NCI-H748 treated with DMSO at 0.1 percent for 48 hours (cell line): ENCODE measurements at regions not wholly inside any gene's neighbourhood (a gene's known extent, or its start where the extent isn't known, plus 50 kb on each side); places are given as distances from the start of the nearest gene placed in this dataset.

Source experiments
- DNase-seq: peaks from one replicate; lab custom pipeline; 2025; lab: John Stamatoyannopoulos, UW

DNA sequence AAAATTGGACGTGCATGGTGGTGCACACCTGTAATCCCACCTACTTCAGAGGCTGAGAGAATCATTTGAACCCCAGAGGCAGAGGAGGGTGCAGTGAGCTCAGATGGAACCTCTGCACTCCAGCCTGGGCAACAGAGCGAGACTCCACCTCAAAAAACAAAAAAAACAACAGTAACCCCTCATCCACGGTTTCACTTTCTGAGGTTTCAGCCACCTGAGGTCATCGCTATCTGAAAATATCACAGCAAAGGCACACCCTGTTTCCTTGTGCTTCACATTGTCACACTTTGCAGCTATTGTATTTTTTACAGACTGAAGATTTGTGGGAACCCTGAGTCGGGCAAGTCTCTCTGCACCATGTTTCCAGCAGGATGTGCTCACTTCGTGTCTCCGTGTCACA is 54.1 kb upstream of the FOXQ1 start:
- no peak for DNase-seq

DNA sequence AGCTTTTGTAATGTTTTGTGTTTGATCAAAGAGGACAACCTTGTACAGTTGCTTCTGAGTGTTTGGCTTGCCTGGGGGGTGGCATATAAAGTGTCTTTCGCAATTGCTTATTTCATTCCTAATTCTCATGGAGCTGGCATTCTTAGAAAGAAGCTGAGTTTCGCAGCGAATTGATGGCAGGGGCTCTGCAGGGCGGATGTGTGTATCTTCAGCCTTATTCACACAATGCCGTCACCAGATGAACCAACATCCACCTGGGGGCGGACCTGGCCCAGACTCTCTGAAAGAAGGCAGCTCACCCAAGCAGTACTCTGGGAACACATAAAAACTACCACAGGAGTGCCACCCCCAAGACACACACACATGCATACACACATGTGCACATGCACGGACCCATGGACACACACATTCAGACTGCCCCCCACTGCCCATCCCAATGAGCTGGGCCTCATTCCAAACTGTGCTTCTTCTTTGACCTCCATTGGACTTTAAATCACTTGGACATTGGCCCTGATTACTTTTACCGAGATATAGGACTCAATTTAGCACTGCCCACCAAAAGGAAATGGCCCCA is 55.4 kb upstream of the FOXQ1 start:
- no peak for DNase-seq

DNA sequence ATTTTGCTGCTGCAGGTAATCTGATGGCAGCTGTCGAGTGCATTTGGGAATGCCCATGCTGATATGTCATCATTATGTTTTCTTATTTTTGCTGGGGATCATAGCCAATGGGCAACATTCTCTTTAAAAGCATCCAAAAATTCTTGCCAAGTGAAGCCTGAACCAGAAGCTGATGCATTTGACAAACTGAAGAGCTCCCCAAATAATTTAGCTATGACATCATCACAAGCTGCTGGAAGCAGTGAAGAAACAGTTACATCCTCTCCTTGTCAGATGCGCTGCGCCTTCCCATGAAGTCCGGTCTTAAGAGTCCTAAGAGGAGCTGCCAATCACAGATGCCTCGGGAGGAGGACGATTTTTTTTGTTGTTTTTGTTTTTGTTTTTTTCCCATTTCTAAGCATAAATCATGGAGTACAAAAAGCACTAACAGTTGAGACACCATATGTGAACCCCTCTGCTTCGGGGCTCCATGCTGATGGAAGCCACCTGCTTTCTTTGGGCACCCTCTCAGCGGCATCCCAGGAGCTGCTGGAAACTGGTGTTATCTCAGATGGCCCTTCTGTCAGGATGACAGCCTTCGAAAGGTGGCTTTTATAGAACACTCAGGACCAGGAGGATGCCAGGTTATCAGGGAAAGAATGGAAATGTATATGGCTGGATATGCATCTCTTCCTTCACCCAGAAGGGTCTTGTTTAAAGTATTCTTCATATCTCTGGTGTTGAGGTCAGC is 56.1 kb upstream of the FOXQ1 start:
- DNase-seq, result no peak

DNA sequence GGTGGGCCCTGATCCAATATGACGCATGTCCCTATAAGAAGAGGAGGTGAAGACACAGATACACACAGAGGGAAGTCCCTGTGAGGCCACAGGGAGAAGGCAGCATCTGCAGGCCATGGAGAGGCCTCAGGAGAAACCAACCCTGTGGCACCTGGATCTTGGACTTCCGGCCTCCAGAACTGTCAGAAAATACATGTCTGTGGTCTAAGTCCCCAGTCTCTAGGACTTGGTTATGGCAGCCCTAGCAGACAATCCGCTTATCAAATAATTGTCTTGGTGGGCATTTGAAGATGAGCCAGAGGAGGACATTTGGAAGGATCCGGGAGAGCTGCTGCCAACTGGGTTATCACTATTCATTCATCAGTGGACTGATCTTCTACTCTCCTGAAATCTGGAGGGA is 57.6 kb upstream of the FOXQ1 start:
- no peak for DNase-seq

DNA sequence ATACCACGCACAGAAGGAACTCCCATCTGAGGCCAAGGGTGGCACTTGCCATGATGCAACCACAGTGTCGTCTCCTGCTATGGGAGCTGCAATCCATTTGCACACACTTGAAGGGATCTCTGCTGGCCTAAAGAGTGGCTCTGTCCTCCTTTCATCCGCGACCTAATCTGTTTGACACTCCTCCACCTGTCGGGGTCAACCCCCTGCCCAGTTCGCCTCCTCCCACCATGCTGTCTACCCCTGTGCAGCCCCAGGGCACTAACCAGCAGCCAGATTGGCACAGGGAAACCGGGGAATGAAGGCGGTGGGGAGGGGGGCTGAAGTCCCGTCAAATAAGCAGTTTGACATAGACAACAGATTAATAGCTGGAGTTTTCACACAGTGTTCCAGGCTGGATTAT is 58.1 kb upstream of the FOXQ1 start:
- DNase-seq, result no peak

DNA sequence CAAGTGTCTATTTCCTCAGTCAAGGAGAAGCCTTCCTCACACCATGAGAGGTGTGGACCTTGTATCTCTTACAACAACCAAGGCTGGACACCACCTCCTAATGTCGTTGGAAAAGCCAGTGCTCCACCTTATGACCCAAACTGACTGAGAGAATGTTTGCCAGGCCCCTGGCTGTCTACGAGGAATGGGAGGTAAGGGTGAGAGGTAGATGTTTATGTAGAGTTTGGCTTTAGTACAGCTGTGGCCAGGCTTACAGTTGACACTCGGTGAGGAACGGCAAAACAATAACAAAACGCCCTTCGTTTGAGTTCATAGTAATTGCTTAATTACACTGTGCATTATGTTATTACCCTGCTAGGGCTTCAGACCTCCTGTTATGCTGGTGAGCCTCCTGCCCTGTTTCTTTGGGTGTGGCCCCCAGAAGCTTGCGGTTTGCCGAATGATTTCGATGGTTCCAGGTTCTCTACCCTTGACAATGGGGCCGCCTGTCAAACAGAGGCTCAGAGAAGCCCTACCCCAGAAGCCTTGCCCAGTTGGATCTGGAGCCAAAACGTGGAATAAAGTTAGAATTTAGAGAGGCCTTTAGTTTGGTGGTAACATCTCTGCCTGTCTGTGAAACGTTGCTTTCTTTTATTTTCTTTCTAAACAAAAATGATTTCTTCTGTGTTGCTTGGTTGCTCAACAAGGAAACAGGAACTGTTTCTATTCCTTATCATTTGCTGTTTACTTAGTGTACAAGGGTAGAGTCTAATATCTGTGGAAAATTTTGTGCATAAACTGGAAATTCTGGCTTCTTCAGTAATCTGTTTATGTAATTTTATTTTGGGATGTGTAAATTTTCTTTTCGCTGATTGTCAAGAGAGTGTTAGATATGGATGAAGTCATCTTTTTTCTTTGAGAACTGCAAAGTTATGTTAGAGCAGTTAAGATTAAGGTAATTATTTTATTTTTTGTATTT is 60.4 kb upstream of the FOXQ1 start:
- no peak for DNase-seq

DNA sequence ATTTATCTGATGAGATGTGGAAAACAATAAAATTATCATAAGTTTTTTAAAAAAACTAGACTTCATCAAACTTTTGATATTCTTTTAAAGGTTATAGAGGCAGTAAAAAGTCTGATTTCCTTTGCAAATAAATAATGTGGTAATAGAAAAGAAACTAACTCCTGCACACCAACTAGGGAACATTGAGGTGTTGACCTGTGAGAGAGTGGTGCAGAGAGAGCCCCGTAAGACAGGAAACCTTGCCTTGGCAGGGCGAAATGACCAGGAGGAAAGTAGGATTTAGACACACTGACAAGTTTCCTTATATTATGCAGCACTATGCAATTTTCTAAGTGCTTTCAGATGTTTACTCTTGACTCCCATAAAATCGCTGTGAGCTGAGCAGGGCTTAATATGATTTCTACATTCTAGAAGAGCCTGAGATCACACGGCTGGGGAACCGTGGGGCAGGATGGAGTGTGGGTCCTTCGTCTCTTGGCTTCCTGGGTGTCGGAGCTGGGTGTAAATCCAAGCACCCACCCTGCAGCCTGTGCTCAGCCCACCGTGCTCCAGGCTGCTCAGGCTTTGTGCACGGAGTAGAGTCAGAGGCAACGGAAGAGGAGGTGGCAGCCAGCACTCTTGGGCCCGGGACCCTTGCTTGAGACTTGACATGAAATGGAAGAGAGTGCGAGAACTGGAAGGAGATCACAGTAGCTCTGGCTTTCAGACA is 61.3 kb upstream of the FOXQ1 start:
- no peak for DNase-seq

DNA sequence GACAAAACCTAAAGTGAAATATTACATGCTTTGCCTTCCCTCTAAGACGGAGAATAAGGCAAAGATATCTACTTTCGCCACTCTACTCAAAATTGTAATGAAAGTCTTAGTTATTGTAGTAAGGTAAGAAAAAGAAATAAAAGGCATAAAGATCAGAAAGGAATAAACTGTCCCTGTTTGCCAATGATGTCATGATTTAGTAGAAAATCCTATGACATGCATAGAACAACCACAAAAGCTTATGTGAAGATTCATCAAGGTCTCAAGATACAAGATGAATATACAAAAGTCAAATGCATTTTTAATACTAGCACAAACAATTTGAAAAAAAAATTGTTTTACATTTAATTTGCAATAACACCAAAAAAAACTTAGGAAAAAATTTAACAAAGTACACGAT is 64.0 kb upstream of the FOXQ1 start:
- no peak for DNase-seq

DNA sequence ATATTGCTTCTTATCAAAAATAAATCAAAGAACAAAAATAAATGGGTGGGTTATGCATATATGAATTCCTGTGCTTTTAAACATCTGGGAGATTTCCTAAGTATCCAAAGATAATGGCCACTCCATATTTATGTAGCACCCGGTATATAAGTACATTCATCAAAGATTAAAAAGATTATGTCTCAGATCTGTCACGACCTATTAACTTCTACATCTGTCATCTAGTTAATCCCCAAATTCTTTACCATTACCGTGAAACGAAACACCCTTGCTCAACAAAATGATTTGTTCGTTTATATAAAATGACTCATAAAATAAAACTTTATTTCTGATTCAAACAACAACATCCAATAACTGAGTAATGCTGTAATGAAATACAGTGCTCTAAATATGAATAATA is 64.8 kb upstream of the FOXQ1 start:
- no peak for DNase-seq

DNA sequence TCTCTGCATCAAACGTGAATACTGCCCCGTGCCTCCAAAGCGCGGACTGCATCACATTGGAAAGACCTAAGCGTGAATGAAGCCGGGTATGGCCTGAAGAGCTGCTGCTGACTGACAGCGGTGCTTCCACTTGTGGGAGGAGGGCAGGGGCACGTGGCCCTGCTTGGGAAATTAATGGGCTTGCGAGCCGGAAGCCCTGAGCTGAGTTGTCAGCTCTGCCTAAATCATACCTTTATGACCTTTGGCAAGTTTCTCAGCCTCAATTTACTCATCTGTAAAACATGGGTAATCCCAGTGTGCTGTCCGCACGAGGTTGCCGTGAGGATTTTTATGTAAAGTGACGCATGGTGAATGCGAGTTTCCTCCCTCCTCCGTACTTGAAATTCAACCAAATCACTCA is 67.0 kb upstream of the FOXQ1 start:
- no peak for DNase-seq

DNA sequence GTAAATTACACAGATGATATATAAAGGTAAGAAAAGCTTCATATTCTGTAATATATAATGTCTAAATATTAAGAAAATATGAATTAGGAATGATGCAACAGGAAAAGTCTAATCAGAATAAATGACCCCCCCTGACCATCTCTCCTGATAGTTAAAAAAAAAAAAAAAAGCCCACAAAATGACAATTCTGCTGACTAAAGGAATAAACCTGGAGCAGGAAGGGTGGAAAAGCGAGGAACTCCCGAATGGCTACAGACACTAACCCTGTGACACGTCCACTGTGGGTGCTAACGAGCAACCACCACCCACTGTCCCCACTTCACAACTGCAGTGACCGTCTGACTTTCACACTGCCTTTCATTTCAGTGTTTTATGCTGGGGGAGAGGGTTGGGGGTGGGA is 67.6 kb upstream of the FOXQ1 start:
- DNase-seq, result no peak

DNA sequence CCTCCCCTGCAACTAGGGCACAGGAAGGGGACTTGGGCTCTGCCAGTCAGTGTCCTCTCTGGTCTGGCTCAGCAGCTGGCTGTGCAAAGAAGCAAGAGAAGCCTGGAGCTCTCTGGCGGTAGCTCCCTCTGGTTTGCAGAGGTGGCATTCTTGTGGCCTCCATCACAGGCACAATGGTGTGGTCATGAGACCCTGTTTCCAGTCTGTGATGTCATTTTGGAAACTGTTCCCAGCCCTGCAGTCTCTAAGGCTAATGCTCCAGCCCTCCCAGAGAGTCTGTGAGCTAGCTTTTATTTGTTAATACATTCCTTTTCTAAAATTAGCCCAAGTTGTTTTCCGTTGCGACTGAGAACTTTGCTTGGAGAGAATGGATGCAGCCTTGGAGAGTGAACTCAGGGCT is 69.5 kb upstream of the FOXQ1 start:
- DNase-seq, result no peak

DNA sequence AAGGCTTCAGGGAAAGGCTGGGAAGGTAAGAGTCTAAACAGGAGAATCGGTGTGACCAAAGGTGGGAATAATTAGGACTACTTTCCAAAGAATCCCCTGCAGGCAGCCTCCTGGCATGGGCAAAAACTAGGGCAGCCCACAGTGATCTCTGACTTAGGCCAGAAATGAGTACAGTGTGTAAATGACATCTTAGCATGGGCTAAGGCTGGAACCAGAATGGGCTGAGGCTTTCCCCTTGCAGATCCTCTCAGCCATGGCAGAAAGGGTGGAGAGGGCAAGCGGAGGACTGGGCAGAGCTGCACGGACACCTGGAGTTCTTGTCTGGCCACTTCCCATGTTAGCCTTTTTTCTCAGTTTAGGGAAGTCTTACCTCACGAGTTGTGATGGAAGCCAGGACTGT is 69.9 kb upstream of the FOXQ1 start:
- DNase-seq, result no peak

DNA sequence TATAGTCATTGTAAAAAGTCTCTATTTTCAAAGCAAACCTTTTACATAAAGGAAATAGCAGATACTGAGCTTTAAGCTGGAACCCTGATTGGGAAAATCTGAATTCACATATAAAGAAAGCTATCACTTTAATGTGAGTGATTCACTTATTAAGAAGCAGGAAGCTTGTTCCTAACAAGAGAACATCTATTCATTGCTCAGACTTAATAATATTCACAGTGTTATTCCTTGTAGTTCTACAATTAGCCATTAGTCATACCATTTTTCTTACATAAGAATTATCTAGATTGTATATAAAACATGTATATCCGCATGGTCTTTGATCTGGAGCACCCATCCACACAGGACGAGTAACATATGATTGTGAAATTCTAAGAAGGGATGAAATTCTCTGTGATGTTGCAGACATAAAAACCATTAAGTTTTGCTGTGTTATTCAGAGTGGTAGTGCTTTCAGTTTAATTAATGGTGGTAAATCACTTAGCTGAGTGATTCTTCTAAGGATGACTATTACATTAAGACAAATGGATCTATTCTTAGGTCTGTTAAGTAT is 71.1 kb upstream of the FOXQ1 start:
- DNase-seq, result no peak

DNA sequence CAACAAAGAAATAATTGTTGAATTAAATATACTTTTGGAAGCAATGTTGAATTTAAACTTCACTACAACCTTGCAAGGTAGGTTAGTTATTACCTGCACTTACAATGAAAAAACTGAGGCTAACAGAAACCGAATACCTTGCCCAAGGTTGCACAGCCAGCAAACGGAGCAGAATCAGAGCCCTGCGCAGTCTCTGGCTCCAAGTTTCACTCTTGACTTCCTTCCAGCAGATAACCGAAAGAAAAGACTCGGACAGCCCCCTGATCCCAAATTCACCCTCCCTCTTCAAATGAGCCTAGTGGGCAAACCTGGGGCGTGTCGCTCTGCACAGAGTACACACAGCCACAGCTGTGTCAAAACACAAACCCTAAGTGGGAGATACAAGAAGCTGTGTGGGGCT is 72.1 kb upstream of the FOXQ1 start:
- no peak for DNase-seq

DNA sequence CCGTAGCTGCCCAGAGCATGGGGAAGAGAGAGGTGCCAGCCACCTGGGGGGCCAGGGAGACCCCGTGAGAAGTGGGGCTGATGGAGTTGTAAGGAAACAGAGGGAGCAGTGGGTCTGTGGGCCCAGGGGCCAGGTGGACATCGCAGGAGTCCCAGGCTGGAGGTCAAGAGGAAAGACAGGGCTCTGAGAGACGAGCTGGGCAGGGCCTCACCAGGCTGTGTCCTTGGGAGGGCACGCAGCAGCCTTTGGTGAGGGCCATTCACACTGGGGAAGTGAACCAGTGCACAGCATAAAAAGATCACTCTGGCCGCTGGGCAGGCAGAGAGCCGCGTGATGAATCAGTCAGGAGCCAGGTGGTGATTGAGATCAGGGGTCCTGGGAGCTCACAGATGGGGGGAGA is 73.9 kb upstream of the FOXQ1 start:
- DNase-seq, result no peak

DNA sequence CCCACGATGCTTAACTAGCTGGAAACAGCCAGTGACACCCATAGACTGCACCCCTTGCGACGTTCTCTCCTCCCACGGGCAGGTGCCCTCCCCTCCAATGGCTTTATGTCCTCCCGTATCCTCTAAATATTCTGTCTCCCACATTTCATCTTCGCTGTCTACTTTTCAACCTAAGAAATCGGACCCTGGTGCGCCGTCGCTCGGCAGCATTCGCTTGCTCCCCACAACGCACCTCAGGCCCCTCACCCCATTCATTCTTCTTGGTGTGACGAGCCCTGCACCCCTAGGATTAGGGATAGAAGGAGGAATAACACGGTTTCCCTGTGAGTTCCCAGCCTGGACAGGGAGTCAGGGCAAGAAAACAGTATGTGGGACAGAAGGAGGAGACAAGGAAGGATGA is 74.3 kb upstream of the FOXQ1 start:
- DNase-seq, result no peak

DNA sequence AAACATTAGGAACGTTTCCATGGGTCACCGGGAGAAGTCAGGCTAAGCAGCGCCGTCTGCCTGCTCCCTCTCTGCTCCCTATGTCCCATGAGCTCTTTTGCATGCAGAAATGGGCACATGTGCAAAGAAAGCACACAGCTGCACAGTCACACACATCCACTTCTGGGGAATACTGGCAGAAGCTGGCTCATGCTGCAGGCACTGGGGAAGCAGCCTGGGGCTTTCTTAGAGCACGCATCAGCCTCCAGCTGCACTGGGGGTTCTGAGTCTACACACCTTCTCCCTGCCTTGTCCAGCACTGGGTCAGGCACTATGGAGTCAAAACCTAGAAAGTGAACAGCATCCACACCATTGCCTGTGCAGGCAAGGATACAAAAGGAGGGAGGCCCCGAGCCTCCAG is 76.1 kb upstream of the FOXQ1 start:
- no peak for DNase-seq

DNA sequence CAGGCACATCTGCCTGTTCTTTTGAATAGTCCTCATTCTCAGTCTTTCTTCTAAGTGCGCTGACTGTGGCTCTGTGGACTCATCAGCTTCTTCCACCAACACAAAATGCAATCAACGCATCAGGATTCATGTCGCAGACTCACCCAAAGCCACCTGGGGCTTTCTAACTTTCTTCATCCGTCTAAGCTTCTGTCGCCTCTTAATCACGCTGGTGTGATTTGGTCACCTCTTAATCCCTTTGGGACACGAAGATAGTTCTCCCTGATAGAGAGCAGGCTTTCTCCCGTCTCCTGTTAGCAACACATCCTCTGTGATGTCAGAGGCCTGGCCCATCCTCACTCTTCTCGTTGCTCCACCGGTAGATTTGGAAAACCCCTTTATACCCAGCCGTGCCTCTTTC is 78.0 kb upstream of the FOXQ1 start:
- DNase-seq, result no peak

DNA sequence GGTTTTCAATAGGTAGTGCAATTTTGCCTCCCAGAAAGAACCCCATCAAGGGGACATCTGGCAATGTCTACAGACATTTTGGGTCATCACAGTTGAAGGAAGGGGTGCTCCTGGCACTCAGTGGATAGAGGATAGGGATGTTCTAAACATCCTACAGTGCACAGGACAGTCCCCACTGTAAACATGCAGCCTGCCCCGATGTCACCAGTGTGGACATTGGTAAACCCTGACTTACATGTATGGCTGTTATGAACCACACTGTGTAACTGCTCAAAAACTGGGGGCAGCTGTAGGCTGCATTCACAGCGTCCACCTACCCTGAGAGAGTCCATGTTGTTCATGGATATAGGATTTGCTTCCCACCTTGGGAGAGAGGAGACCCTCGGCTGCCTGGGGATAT is 79.3 kb upstream of the FOXQ1 start:
- no peak for DNase-seq

DNA sequence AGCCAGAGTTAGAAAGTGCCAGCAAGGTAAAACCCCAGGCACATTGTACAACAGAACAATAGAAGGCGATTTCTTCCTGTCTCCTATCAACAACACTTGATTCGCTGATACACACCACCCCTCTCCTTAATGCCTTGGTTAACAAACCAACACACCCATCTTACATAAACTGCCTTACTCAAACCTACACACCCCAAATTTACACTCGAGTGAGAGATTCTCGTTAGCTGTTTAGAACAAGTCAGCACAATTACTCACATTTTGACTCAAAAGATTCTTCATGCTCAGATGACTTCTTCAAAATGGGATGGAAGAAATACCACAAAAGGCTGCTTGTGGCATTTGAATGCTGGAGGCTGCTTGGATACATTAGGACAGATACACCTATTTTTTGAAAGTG is 80.0 kb upstream of the FOXQ1 start:
- DNase-seq, result no peak
